ENCODE measurements at regions not wholly inside any gene's neighbourhood (a gene's known extent, or its start where the extent isn't known, plus 50 kb on each side); places are given as distances from the start of the nearest gene placed in this dataset.

- no peak for DNase-seq (ENCODE audit: low spot score)
- no peak for TF ChIP-seq CTCF (IDR thresholded peaks at IDR 0.05; ENCODE audit: extremely low read depth, insufficient read depth, missing control alignments)
- in situ Hi-C loops (cut with MboI; ENCODE audit: low pct_unique_long_range_greater_than_20kb, low sequenced_read_pairs, unreplicated experiment), result no loop called here
These were observed 105.5 kb upstream of the FERMT1 start for GRCh38 chr20:6228302-6228843.

GRCh38 chr20:6213311-6213710 lies 90.5 kb upstream of the FERMT1 start:
- in situ Hi-C loops (cut with MboI; ENCODE audit: low pct_unique_long_range_greater_than_20kb, low sequenced_read_pairs, unreplicated experiment), result no loop called here
- TF ChIP-seq CTCF (IDR thresholded peaks at IDR 0.05; ENCODE audit: extremely low read depth, insufficient read depth, missing control alignments), result no peak
- DNase-seq (ENCODE audit: low spot score), result no peak

GRCh38 chr20:6212903-6213302 lies 90.1 kb upstream of the FERMT1 start:
- DNase-seq (ENCODE audit: low spot score), result no peak
- TF ChIP-seq CTCF (IDR thresholded peaks at IDR 0.05; ENCODE audit: extremely low read depth, insufficient read depth, missing control alignments), result no peak
- in situ Hi-C loops (cut with MboI; ENCODE audit: low pct_unique_long_range_greater_than_20kb, low sequenced_read_pairs, unreplicated experiment), result no loop called here

- DNase-seq (ENCODE audit: low spot score), result no peak
- TF ChIP-seq CTCF (IDR thresholded peaks at IDR 0.05; ENCODE audit: extremely low read depth, insufficient read depth, missing control alignments), result no peak
- in situ Hi-C loops (cut with MboI; ENCODE audit: low pct_unique_long_range_greater_than_20kb, low sequenced_read_pairs, unreplicated experiment), result no loop called here
These were observed 86.3 kb upstream of the FERMT1 start for GRCh38 chr20:6209093-6209492.

GRCh38 chr20:6200092-6200491 lies 77.3 kb upstream of the FERMT1 start:
- in situ Hi-C loops (cut with MboI; ENCODE audit: low pct_unique_long_range_greater_than_20kb, low sequenced_read_pairs, unreplicated experiment), result no loop called here
- TF ChIP-seq CTCF (IDR thresholded peaks at IDR 0.05; ENCODE audit: extremely low read depth, insufficient read depth, missing control alignments), result no peak
- no peak for DNase-seq (ENCODE audit: low spot score)

- no peak for DNase-seq (ENCODE audit: low spot score)
- TF ChIP-seq CTCF (IDR thresholded peaks at IDR 0.05; ENCODE audit: extremely low read depth, insufficient read depth, missing control alignments), result peak; percentile 9
- in situ Hi-C loops (cut with MboI; ENCODE audit: low pct_unique_long_range_greater_than_20kb, low sequenced_read_pairs, unreplicated experiment), result no loop called here
These were observed 62.4 kb upstream of the FERMT1 start for GRCh38 chr20:6185268-6185667.

- in situ Hi-C loops (cut with MboI; ENCODE audit: low pct_unique_long_range_greater_than_20kb, low sequenced_read_pairs, unreplicated experiment), result no loop called here
- no peak for TF ChIP-seq CTCF (IDR thresholded peaks at IDR 0.05; ENCODE audit: extremely low read depth, insufficient read depth, missing control alignments)
- DNase-seq (ENCODE audit: low spot score), result no peak
These were observed 61.3 kb upstream of the FERMT1 start for GRCh38 chr20:6184086-6184485.

Data from GM13977 (cell line).